ENCODE measurements at regions not wholly inside any gene's neighbourhood (a gene's known extent, or its start where the extent isn't known, plus 50 kb on each side); places are given as distances from the start of the nearest gene placed in this dataset.

DNA sequence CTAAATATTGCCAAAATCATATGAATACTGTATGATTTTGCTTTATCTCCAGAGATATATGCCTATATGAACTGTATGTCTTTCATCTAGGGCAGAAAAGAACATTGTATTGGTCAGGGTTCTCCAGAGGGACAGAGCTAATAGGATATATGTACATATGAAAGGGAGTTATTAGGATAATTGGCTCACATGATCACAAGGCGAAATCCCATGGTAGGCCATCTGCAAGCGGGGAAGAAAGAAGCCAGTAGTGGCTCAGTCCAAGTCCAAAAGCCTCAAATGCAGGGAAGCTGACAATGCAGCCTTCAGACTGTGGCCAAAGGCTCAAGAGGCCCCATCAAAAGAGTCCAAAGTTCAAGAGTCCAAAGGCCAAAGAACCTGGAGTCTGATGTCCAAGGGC lies 209.9 kb downstream of the RNF144A start:
- H3K4me1 ChIP-seq (ENCODE audit: control insufficient read depth in 1 of 2, insufficient read depth in 1 of 2, low read depth in 1 of 2, low read length in 1 of 2), result no peaks in the 10 kb centered on the region
- no peak overlapping the region for H3K4me3 ChIP-seq (ENCODE audit: low read depth in 1 of 2, low read length in 1 of 2)
- H3K9me3 ChIP-seq, result no peaks in the 10 kb centered on the region
- H3K27me3 ChIP-seq, result peaks cover 3% of the 10 kb centered on the region
- H3K36me3 ChIP-seq, result no peaks in the 10 kb centered on the region
- H3K27ac ChIP-seq, result no peak overlapping the region
- TF ChIP-seq, protein P1, sequence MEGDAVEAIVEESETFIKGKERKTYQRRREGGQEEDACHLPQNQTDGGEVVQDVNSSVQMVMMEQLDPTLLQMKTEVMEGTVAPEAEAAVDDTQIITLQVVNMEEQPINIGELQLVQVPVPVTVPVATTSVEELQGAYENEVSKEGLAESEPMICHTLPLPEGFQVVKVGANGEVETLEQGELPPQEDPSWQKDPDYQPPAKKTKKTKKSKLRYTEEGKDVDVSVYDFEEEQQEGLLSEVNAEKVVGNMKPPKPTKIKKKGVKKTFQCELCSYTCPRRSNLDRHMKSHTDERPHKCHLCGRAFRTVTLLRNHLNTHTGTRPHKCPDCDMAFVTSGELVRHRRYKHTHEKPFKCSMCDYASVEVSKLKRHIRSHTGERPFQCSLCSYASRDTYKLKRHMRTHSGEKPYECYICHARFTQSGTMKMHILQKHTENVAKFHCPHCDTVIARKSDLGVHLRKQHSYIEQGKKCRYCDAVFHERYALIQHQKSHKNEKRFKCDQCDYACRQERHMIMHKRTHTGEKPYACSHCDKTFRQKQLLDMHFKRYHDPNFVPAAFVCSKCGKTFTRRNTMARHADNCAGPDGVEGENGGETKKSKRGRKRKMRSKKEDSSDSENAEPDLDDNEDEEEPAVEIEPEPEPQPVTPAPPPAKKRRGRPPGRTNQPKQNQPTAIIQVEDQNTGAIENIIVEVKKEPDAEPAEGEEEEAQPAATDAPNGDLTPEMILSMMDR (IDR thresholded peaks at IDR 0.05), result no peak

GRCh38 chr2:7127687-7128086 lies 210.5 kb downstream of the RNF144A start:
- TF ChIP-seq, protein P1 (IDR thresholded peaks at IDR 0.05), result no peak
- Histone ChIP-seq H3K4me3 (ENCODE audit: low read depth in 1 of 2, low read length in 1 of 2) (no peak overlapping the region), H3K27me3 (peaks cover 3% of the 10 kb centered on the region), H3K27ac (no peak overlapping the region), H3K9me3 (no peaks in the 10 kb centered on the region), H3K36me3 (no peaks in the 10 kb centered on the region), H3K4me1 (ENCODE audit: control insufficient read depth in 1 of 2, insufficient read depth in 1 of 2, low read depth in 1 of 2, low read length in 1 of 2) (no peaks in the 10 kb centered on the region)

DNA sequence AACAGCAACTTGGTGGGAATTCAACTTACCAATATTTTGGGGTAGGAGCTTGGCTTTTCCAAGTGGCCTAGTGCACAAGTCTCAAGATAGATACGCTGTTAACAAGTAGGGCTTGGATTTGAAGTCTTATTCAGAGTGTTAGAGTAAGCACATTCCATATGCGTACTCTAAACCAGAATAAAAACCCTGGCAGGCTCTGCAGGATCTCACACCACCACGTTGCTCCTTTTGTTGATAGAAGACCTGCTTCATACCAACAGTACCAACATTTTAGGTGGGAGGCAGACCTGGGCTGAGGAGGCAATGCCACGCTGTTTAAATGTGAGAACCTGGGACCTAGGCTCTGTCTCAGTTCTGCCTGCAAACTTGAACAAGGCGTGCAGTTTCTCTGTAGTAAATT lies 214.0 kb downstream of the RNF144A start:
- H3K9me3 ChIP-seq, result no peaks in the 10 kb centered on the region
- H3K36me3 ChIP-seq, result no peaks in the 10 kb centered on the region
- no peaks in the 10 kb centered on the region for H3K27me3 ChIP-seq
- no peak overlapping the region for H3K4me3 ChIP-seq (ENCODE audit: low read depth in 1 of 2, low read length in 1 of 2)
- TF ChIP-seq, protein P1 (IDR thresholded peaks at IDR 0.05), result no peak
- H3K27ac ChIP-seq, result no peak overlapping the region
- H3K4me1 ChIP-seq (ENCODE audit: control insufficient read depth in 1 of 2, insufficient read depth in 1 of 2, low read depth in 1 of 2, low read length in 1 of 2), result no peaks in the 10 kb centered on the region

DNA sequence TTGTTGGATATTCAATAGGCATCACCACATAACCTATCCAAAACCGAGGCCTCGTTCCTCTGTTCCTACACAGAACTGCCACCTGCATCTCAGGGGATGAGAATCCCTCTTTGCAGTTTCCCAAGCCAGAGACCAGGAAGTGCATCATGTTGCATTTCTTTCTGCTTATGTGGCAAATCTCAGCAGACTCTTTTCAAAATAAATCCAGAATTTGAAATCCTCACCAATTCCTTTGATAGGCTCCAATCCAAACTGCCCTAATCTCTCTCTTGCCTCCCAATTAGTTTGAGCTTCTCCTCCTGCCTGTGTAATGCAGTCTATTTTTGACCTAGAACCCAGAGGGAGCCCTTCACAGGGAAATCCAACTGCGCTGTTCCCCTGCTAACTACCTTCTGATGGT lies 215.5 kb downstream of the RNF144A start:
- TF ChIP-seq, protein P1 (IDR thresholded peaks at IDR 0.05), result no peak
- Histone ChIP-seq H3K9me3 (no peaks in the 10 kb centered on the region), H3K27me3 (no peaks in the 10 kb centered on the region), H3K27ac (no peak overlapping the region), H3K4me3 (ENCODE audit: low read depth in 1 of 2, low read length in 1 of 2) (no peak overlapping the region), H3K4me1 (ENCODE audit: control insufficient read depth in 1 of 2, insufficient read depth in 1 of 2, low read depth in 1 of 2, low read length in 1 of 2) (no peaks in the 10 kb centered on the region), H3K36me3 (no peaks in the 10 kb centered on the region)

DNA sequence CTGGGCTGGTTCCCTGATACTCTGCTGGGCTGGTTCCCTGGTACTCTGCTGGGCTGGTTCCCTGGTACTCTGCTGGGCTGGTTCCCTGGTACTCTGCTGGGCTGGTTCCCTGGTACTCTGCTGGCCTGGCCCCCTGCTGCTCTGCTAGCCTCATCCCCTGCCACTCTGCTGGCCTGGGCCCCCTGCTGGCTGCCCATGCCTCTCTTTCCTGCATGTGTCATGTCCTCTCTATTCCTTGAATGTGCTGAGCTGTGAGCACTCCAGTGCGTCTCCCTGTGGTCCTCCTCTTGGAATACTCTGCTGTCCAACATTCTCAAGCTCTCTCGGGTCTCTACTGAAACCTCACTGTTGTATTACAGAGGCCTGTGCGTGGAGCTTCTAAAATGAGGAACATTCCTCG lies 216.3 kb downstream of the RNF144A start:
- no peaks in the 10 kb centered on the region for H3K4me1 ChIP-seq (ENCODE audit: control insufficient read depth in 1 of 2, insufficient read depth in 1 of 2, low read depth in 1 of 2, low read length in 1 of 2)
- TF ChIP-seq, protein P1 (IDR thresholded peaks at IDR 0.05), result no peak
- no peaks in the 10 kb centered on the region for H3K27me3 ChIP-seq
- H3K9me3 ChIP-seq, result no peaks in the 10 kb centered on the region
- no peak overlapping the region for H3K27ac ChIP-seq
- no peaks in the 10 kb centered on the region for H3K36me3 ChIP-seq
- H3K4me3 ChIP-seq (ENCODE audit: low read depth in 1 of 2, low read length in 1 of 2), result no peak overlapping the region

- no peaks in the 10 kb centered on the region for H3K36me3 ChIP-seq
- H3K27ac ChIP-seq, result no peak overlapping the region
- no peaks in the 10 kb centered on the region for H3K27me3 ChIP-seq
- TF ChIP-seq, protein P1 (IDR thresholded peaks at IDR 0.05), result no peak
- no peaks in the 10 kb centered on the region for H3K4me1 ChIP-seq (ENCODE audit: control insufficient read depth in 1 of 2, insufficient read depth in 1 of 2, low read depth in 1 of 2, low read length in 1 of 2)
- no peaks in the 10 kb centered on the region for H3K9me3 ChIP-seq
- no peak overlapping the region for H3K4me3 ChIP-seq (ENCODE audit: low read depth in 1 of 2, low read length in 1 of 2)
These were observed 223.1 kb downstream of the RNF144A start for GRCh38 chr2:7140306-7140705.
